Heart left ventricle (tissue), 16 donors: ENCODE measurements at regions not wholly inside any gene's neighbourhood (a gene's known extent, or its start where the extent isn't known, plus 50 kb on each side); places are given as distances from the start of the nearest gene placed in this dataset.

Experiments used
- ATAC-seq, 4 donors: fragments of 200-7000 bp; cut with Tn5 transposase; one replicate each; pipeline ENCODE4 v1.9.1; 2020 to 2022; ENCODE audit warnings: moderate library complexity in 4 of 4, mild to moderate bottlenecking in 3 of 4, moderate number of reproducible peaks in 1 of 4
- DNase-seq, 5 donors: peaks; one replicate each; pipeline ENCODE4 v3.0.0-alpha.2; 2020
- H3K27ac ChIP-seq, 12 donors: fragments of 200-600 bp; sonication (generic) in 4 of 12; one replicate each; pipeline versions ENCODE4 v1.5.0 to v1.8.0; 2016 to 2022; ENCODE audit warnings: mild to moderate bottlenecking in 2 of 12
- H3K27me3 ChIP-seq, 9 donors: fragments of 200-600 bp; sonication (generic) in 2 of 9; one replicate each; pipeline versions ENCODE4 v1.5.1 to v1.8.0; 2016 to 2022; ENCODE audit warnings: mild to moderate bottlenecking in 3 of 9
- H3K36me3 ChIP-seq, 9 donors: fragments of 200-600 bp; sonication (generic) in 2 of 9; one replicate each; pipeline versions ENCODE4 v1.5.0 to v1.8.0; 2018 to 2022; ENCODE audit warnings: mild to moderate bottlenecking in 2 of 9
- H3K4me1 ChIP-seq, 12 donors: fragments of 200-600 bp; sonication (generic) in 4 of 12; one replicate each; pipeline versions ENCODE4 v1.5.0 to v1.8.0; 2016 to 2022; ENCODE audit warnings: mild to moderate bottlenecking in 3 of 12
- H3K4me3 ChIP-seq, 12 donors: fragments of 200-600 bp; sonication (generic) in 4 of 12; one replicate each; pipeline versions ENCODE4 v1.5.0 to v1.8.0; 2017 to 2022; ENCODE audit warnings: mild to moderate bottlenecking in 9 of 12, moderate library complexity in 4 of 12
- H3K9me3 ChIP-seq, 12 donors: fragments of 200-600 bp; sonication (generic) in 4 of 12; one replicate each; pipeline versions ENCODE4 v1.5.0 to v1.8.0; 2016 to 2022; ENCODE audit warnings: mild to moderate bottlenecking in 1 of 12
- CTCF ChIP-seq, 12 donors: fragments of 200-600 bp; sonication (generic) in 4 of 12; IDR thresholded peaks; one replicate each; pipeline versions ENCODE4 v1.5.0 to v1.8.0; 2018 to 2022; ENCODE audit warnings: antibody characterized with exemption in 12 of 12, mild to moderate bottlenecking in 5 of 12
- POLR2A ChIP-seq, 2 donors: fragments of 450-650 bp; IDR thresholded peaks; one replicate each; pipeline ENCODE4 v1.6.1; 2017; ENCODE audit warnings: antibody characterized with exemption in 2 of 2, mild to moderate bottlenecking in 2 of 2, moderate library complexity in 2 of 2
- WGBS, 4 donors: extraction: QIAGEN DNeasy Blood & Tissue Kit in 2 of 4; methylation state at CpG; one replicate each; pipeline versions ENCODE4 v1.1.5 to v1.1.7; 2013 to 2018; 5-methylcytosine and 5-hydroxymethylcytosine counted together
- intact Hi-C, 10 donors: fragments of 100-400 bp; cut with DNase I; formaldehyde crosslinking; loops; one replicate each; pipeline versions ENCODE4 v1.11.1 to v1.14.2; 2022
- donor health status: ischemic (EF 13 %, LVEDD 7.1; RV severe dilation, severe dysfunction).
- donor health status: healthy with polysubstance abuse.
- donor health status: DM: no; HTN: yes; CAD: no.
- donor health status: DM: no; HTN: no; CAD: no.
- donor health status: ischemic (EF 25% LVEDD 6.9; RV normal size, moderate dysfunction).
- donor health status: ischemic (EF 25% LVEDD 5.7; RV mildly dilated, moderate dysfunction).
- donor health status: healthy.
- donor health status: DM: yes; HTN: yes; CAD: no.
- donor health status: ischemic (EF 35%, LVEDD 5.7; RV mildly dilated, moderate dysfunction).
- donor health status: nonischemic (EF 11% LVEDD 7.7; RV severe dilation, severe dysfunction).
- donor health status: DM: yes; HTN: yes; CAD: no.
- donor health status: PGD.
- donor health status: ischemic (EF 29% LVEDD 5.4; RV normal size, mild dysfunction).
- donor health status: nonischemic (EF 23%, LVEDD 6.1; RV moderate dilation, normal function).

GRCh38 chr2:107102176-107102575 lies 216.2 kb upstream of the ST6GAL2 start:
- ATAC-seq: no peak
- DNase-seq: no peak
- TF ChIP-seq CTCF (IDR thresholded peaks at IDR 0.05): no peak
- no peak for TF ChIP-seq POLR2A (IDR thresholded peaks at IDR 0.05)
- Histone ChIP-seq H3K4me3 (no peak overlapping the region), H3K36me3 (no peaks in the 10 kb centered on the region), H3K4me1 (no peaks in the 10 kb centered on the region), H3K27me3 (no peaks in the 10 kb centered on the region), H3K9me3 (peaks cover 0 to 11% (median 1%) of the 10 kb centered on the region in 12 donors), H3K27ac (no peak overlapping the region)
- intact Hi-C loops: no loop called here
- WGBS, 4 donors: 88 to 94% (median 91%) methylated on average over 8 of the region's 8 CpGs

GRCh38 chr2:107107351-107107750 lies 221.4 kb upstream of the ST6GAL2 start:
- TF ChIP-seq CTCF (IDR thresholded peaks at IDR 0.05) (no peak), POLR2A (IDR thresholded peaks at IDR 0.05) (no peak)
- ATAC-seq (no peak), DNase-seq (no peak)
- H3K27ac ChIP-seq: no peak overlapping the region
- intact Hi-C loops: no loop called here
- 58 to 72% (median 63%) methylated on average over 2 of the region's 2 CpGs for WGBS, 4 donors
- no peaks in the 10 kb centered on the region for H3K4me1 ChIP-seq
- no peak overlapping the region for H3K4me3 ChIP-seq
- H3K9me3 ChIP-seq: peaks cover 0 to 19% (median 1%) of the 10 kb centered on the region in 12 donors
- H3K27me3 ChIP-seq: no peaks in the 10 kb centered on the region
- no peaks in the 10 kb centered on the region for H3K36me3 ChIP-seq

- intact Hi-C loops: no loop called here
- ATAC-seq: no peak
- Histone ChIP-seq H3K4me3 (no peak overlapping the region), H3K9me3 (peaks cover 0 to 16% (median 0%) of the 10 kb centered on the region in 12 donors), H3K4me1 (no peaks in the 10 kb centered on the region), H3K36me3 (no peaks in the 10 kb centered on the region), H3K27me3 (no peaks in the 10 kb centered on the region), H3K27ac (no peak overlapping the region)
- no peak for TF ChIP-seq POLR2A (IDR thresholded peaks at IDR 0.05)
- TF ChIP-seq CTCF (IDR thresholded peaks at IDR 0.05): no peak
- no peak for DNase-seq
- WGBS, 4 donors: 49 to 69% (median 58%) methylated on average over 2 of the region's 2 CpGs
Observed at GRCh38 chr2:107108556-107108955, 222.6 kb upstream of the ST6GAL2 start.

GRCh38 chr2:107111623-107112022 lies 225.7 kb upstream of the ST6GAL2 start:
- WGBS, 4 donors: 79 to 88% (median 85%) methylated on average over 1 of the region's 1 CpG
- Histone ChIP-seq H3K4me3 (no peak overlapping the region), H3K4me1 (no peaks in the 10 kb centered on the region), H3K9me3 (peaks cover 0 to 8% (median 0%) of the 10 kb centered on the region in 12 donors), H3K27me3 (no peaks in the 10 kb centered on the region), H3K27ac (no peak overlapping the region), H3K36me3 (no peaks in the 10 kb centered on the region)
- ATAC-seq (no peak), DNase-seq (no peak)
- intact Hi-C loops: no loop called here
- TF ChIP-seq POLR2A (IDR thresholded peaks at IDR 0.05) (no peak), CTCF (IDR thresholded peaks at IDR 0.05) (no peak)
